Mammary epithelial cell (primary cell): ENCODE measurements at regions not wholly inside any gene's neighbourhood (a gene's known extent, or its start where the extent isn't known, plus 50 kb on each side); places are given as distances from the start of the nearest gene placed in this dataset.

Experiments
- CTCF ChIP-seq, 2 donors: IDR thresholded peaks in 1 of 2; conservative IDR thresholded peaks in 1 of 2; 2 replicates each; pipeline ENCODE4 v1.5.1; 2011 to 2012; ENCODE audit warnings: inconsistent platforms in 2 of 2, low read length in 2 of 2, mild to moderate bottlenecking in 2 of 2, control low read depth in 1 of 2, low read depth in 1 of 2; ENCODE audit not compliant: insufficient read depth in 1 of 2; ENCODE audit errors: extremely low read depth in 1 of 2
- EZH2 ChIP-seq: IDR thresholded peaks from 2 replicates; pipeline ENCODE4 v1.6.1; 2012; ENCODE audit warnings: low read length, inconsistent platforms, borderline replicate concordance

GRCh38 chr2:128593518-128593878, 274.8 kb upstream of the HS6ST1 start:
- TF ChIP-seq CTCF (conservative IDR thresholded peaks at IDR 0.05 in 1 of 2, IDR thresholded peaks at IDR 0.05 in 1 of 2; ENCODE audit: extremely low read depth in 1 of 2, insufficient read depth in 1 of 2, low read depth in 1 of 2, low read length in 2 of 2) (no peak), EZH2 (no peak)
